IMR-90 (cell line): ENCODE measurements at regions not wholly inside any gene's neighbourhood (a gene's known extent, or its start where the extent isn't known, plus 50 kb on each side); places are given as distances from the start of the nearest gene placed in this dataset.

Source experiments
- ATAC-seq: fragments of 200-7000 bp; cut with Tn5 transposase; 2 replicates; pipeline ENCODE4 v1.9.1; 2020; ENCODE audit warnings: low read depth, mild to moderate bottlenecking, moderate library complexity
- BruUV-seq: library from RNA; stranded (reverse); fragments of 400-500 nt; replicated peaks from 2 replicates; lab custom pipeline; 2021; lab: Mats Ljungman, UMichigan
- CTCF ChIA-PET: fragments of 300-600 bp; formaldehyde crosslinking; extraction: SDS; loops from one replicate; lab custom pipeline; 2021; ENCODE audit warnings: antibody characterized with exemption; lab: Yijun Ruan, JAX
- POLR2A ChIA-PET: fragments of 300-600 bp; sonication (Branson Sonifier 250); formaldehyde crosslinking; loops from one replicate; lab custom pipeline; 2022; ENCODE audit warnings: antibody characterized with exemption; ENCODE audit not compliant: unreplicated experiment; lab: Charles Lee
- DNase-seq: peaks from one replicate; pipeline ENCODE4 v3.0.0; 2013
- H2AFZ ChIP-seq: replicated peaks from 2 replicates; pipeline ENCODE3; 2013; ENCODE audit warnings: low read length, mild to moderate bottlenecking; ENCODE audit not compliant: poor library complexity
- H2AK5ac ChIP-seq: 2 replicates; pipeline ENCODE4 v1.6.1; 2013; ENCODE audit warnings: low read depth, low read length, inconsistent platforms
- H2AK9ac ChIP-seq: replicated peaks from 2 replicates; pipeline ENCODE3; 2013; ENCODE audit warnings: mild to moderate bottlenecking, low read depth, low read length, moderate library complexity; ENCODE audit not compliant: poor library complexity
- H2BK120ac ChIP-seq: 2 replicates; pipeline ENCODE4 v1.6.1; 2013; ENCODE audit warnings: low read depth, low read length, inconsistent platforms
- H2BK15ac ChIP-seq: 3 replicates; pipeline ENCODE4 v1.6.1; 2013; ENCODE audit warnings: low read depth, low read length, inconsistent platforms
- H2BK20ac ChIP-seq: 2 replicates; pipeline ENCODE4 v1.6.1; 2013; ENCODE audit warnings: low read depth, mild to moderate bottlenecking, inconsistent platforms, low read length, moderate library complexity
- H2BK5ac ChIP-seq: 2 replicates; pipeline ENCODE4 v1.6.1; 2013; ENCODE audit warnings: mild to moderate bottlenecking, low read depth, low read length, inconsistent platforms; ENCODE audit not compliant: poor library complexity, severe bottlenecking
- H3K14ac ChIP-seq: replicated peaks from 2 replicates; pipeline ENCODE4 v1.6.1; 2013; ENCODE audit warnings: low read depth, low read length, inconsistent platforms
- H3K18ac ChIP-seq: 2 replicates; pipeline ENCODE4 v1.6.1; 2013; ENCODE audit warnings: low read depth, low read length, control low read depth
- H3K23ac ChIP-seq: 2 replicates; pipeline ENCODE4 v1.6.1; 2013; ENCODE audit warnings: low read depth, low read length, inconsistent platforms
- H3K27ac ChIP-seq: 2 replicates; pipeline ENCODE4 v1.5.1; 2013; ENCODE audit warnings: mild to moderate bottlenecking, control low read depth, low read length; ENCODE audit not compliant: insufficient read depth
- H3K27me3 ChIP-seq: 2 replicates; pipeline ENCODE4 v1.6.1; 2013; ENCODE audit warnings: low read length; ENCODE audit not compliant: control insufficient read depth, insufficient read depth
- H3K36me3 ChIP-seq: 2 replicates; pipeline ENCODE4 v1.6.1; 2013; ENCODE audit warnings: low read length, mixed read lengths; ENCODE audit not compliant: control insufficient read depth, insufficient read depth
- H3K4ac ChIP-seq: 2 replicates; pipeline ENCODE4 v1.6.1; 2013; ENCODE audit warnings: low read depth, low read length, inconsistent platforms
- H3K4me1 ChIP-seq: 2 replicates; pipeline ENCODE4 v1.6.1; 2013; ENCODE audit warnings: low read length, mixed read lengths; ENCODE audit not compliant: control insufficient read depth, insufficient read depth
- H3K4me2 ChIP-seq: 2 replicates; pipeline ENCODE4 v1.6.1; 2013; ENCODE audit warnings: low read depth, mild to moderate bottlenecking, control low read depth, low read length, moderate library complexity
- H3K4me3 ChIP-seq: 2 replicates; pipeline ENCODE4 v1.5.1; 2013; ENCODE audit warnings: low read depth, mild to moderate bottlenecking, control low read depth, low read length, moderate library complexity; ENCODE audit not compliant: insufficient read depth
- H3K56ac ChIP-seq: 2 replicates; pipeline ENCODE4 v1.6.1; 2013; ENCODE audit warnings: low read length, inconsistent platforms; ENCODE audit not compliant: insufficient read depth; ENCODE audit errors: extremely low read depth
- H3K79me1 ChIP-seq, 2 experiments: 2 replicates each; pipeline ENCODE4 v1.6.1; 2013; ENCODE audit warnings: low read length in 2 of 2, inconsistent platforms in 1 of 2, low read depth in 1 of 2
- H3K9ac ChIP-seq: 2 replicates; pipeline ENCODE4 v1.6.1; 2013; ENCODE audit warnings: low read depth, low read length, control low read depth
- H3K9me1 ChIP-seq: 2 replicates; pipeline ENCODE4 v1.6.1; 2013; ENCODE audit warnings: low read length, inconsistent platforms; ENCODE audit not compliant: insufficient read depth
- H3K9me3 ChIP-seq: 2 replicates; pipeline ENCODE4 v1.6.1; 2013; ENCODE audit warnings: low read length; ENCODE audit not compliant: control insufficient read depth, insufficient read depth
- H4K20me1 ChIP-seq: 2 replicates; pipeline ENCODE4 v1.6.1; 2013; ENCODE audit warnings: low read length, inconsistent platforms; ENCODE audit not compliant: insufficient read depth
- H4K5ac ChIP-seq: 2 replicates; pipeline ENCODE4 v1.6.1; 2013; ENCODE audit warnings: mild to moderate bottlenecking, low read depth, low read length, control low read depth
- H4K8ac ChIP-seq, 2 experiments: 2 replicates each; pipeline ENCODE4 v1.6.1; 2013; ENCODE audit warnings: low read depth in 2 of 2, low read length in 2 of 2, control low read depth in 1 of 2, inconsistent platforms in 1 of 2
- H4K91ac ChIP-seq: 2 replicates; pipeline ENCODE4 v1.6.1; 2013; ENCODE audit warnings: low read depth, low read length, inconsistent platforms; ENCODE audit not compliant: insufficient read depth
- MAFK ChIP-seq: IDR thresholded peaks from 2 replicates; pipeline ENCODE4 v1.6.1; 2012; ENCODE audit warnings: low read depth, low read length, improper control_type of control experiment
- NFE2L2 ChIP-seq: fragments of 150-350 bp; IDR thresholded peaks from 2 replicates; pipeline ENCODE4 v1.6.1; 2016; ENCODE audit warnings: low read depth, mild to moderate bottlenecking, low read length
- RAD21 ChIP-seq: IDR thresholded peaks from 2 replicates; pipeline ENCODE4 v1.6.1; 2012; ENCODE audit warnings: low read length, improper control_type of control experiment
- RCOR1 ChIP-seq: IDR thresholded peaks from 2 replicates; pipeline ENCODE4 v1.6.1; 2012; ENCODE audit warnings: mild to moderate bottlenecking, low read length, improper control_type of control experiment; ENCODE audit not compliant: insufficient replicate concordance
- RFX5 ChIP-seq: IDR thresholded peaks from 2 replicates; pipeline ENCODE4 v1.8.0; 2012; ENCODE audit warnings: low read depth, mild to moderate bottlenecking, low read length, moderate library complexity
- SMC3 ChIP-seq: fragments of 150-350 bp; IDR thresholded peaks from 2 replicates; pipeline ENCODE4 v1.6.1; 2016; ENCODE audit warnings: low read depth, mild to moderate bottlenecking, antibody characterized with exemption, low read length, moderate library complexity
- WGBS, 2 experiments: methylation state at CpG; one replicate each; pipeline versions ENCODE4 v1.1.5 to v1.1.7; 2013; ENCODE audit warnings: missing lambda C conversion rate in 2 of 2; ENCODE audit not compliant: insufficient read length in 1 of 2; ENCODE audit errors: extremely low coverage in 2 of 2; 5-methylcytosine and 5-hydroxymethylcytosine counted together
- dilution Hi-C: fragments of 300-500 bp; cut with HindIII; formaldehyde crosslinking; loops from one replicate; pipeline ENCODE4 v1.14.3; 2018; ENCODE audit warnings: low sequenced_read_pairs; ENCODE audit not compliant: unreplicated experiment
- in situ Hi-C: fragments of 300-500 bp; cut with MboI; formaldehyde crosslinking; loops from 3 replicates; pipeline ENCODE4 v1.14.3; 2019; ENCODE audit warnings: low sequenced_read_pairs, inconsistent platforms, mixed read lengths
- intact Hi-C: fragments of 100-400 bp; cut with micrococcal nuclease; formaldehyde crosslinking; loops from 2 replicates; pipeline ENCODE4 v1.10.0; 2022
- TF ChIP-seq, protein P1 (sequence below): fragments of 150-350 bp; IDR thresholded peaks from 2 replicates; pipeline ENCODE4 v1.6.1; 2016; ENCODE audit warnings: low read depth, mild to moderate bottlenecking, low read length, moderate library complexity, borderline replicate concordance

- no peaks in the 10 kb centered on the region for H3K36me3 ChIP-seq
- H2BK120ac ChIP-seq, result no peak overlapping the region
- no peak for ATAC-seq
- H3K9me1 ChIP-seq, result no peaks in the 10 kb centered on the region; the same call in 1 of the 2 replicates
- H2AK9ac ChIP-seq, result no peak overlapping the region
- no peaks in the 10 kb centered on the region for H3K9me3 ChIP-seq
- H3K4me1 ChIP-seq, result no peaks in the 10 kb centered on the region
- H3K27ac ChIP-seq, result no peak overlapping the region
- POLR2A ChIA-PET, result no interaction called here
- H4K20me1 ChIP-seq, result no peaks in the 10 kb centered on the region
- no peak overlapping the region for H2BK5ac ChIP-seq
- no peak overlapping the region for H3K4me3 ChIP-seq
- no peak overlapping the region for H4K91ac ChIP-seq
- H4K5ac ChIP-seq, result no peak overlapping the region
- H2BK20ac ChIP-seq, result no peak overlapping the region
- in situ Hi-C loops (no loop called here), intact Hi-C loops (no loop called here), dilution Hi-C loops (no loop called here)
- no peak overlapping the region for H2AK5ac ChIP-seq
- H3K23ac ChIP-seq, result no peak overlapping the region
- H2BK15ac ChIP-seq, result no peak overlapping the region
- no TSS peak for BruUV-seq
- H2AFZ ChIP-seq, result no peak overlapping the region
- no peak overlapping the region for H3K4ac ChIP-seq
- no peak overlapping the region for H3K56ac ChIP-seq
- no peak overlapping the region for H3K9ac ChIP-seq
- no peak overlapping the region for H3K18ac ChIP-seq
- no peak overlapping the region for H4K8ac ChIP-seq
- no peak overlapping the region for H3K4me2 ChIP-seq
- no peak overlapping the region for H3K14ac ChIP-seq
- H3K79me1 ChIP-seq, result no peaks in the 10 kb centered on the region
- CTCF ChIA-PET, result no interaction called here
- H3K27me3 ChIP-seq, result no peaks in the 10 kb centered on the region; the same call in 1 of the 2 replicates
- DNase-seq, result no peak
- WGBS, 2 experiments, result no CpG with 5 or more reads among the region's 6 CpGs
- no peak for TF ChIP-seq MAFK
- TF ChIP-seq RFX5, result no peak
- no peak for TF ChIP-seq NFE2L2
- no peak for TF ChIP-seq RCOR1
- no peak for TF ChIP-seq RAD21
- TF ChIP-seq, protein P1, sequence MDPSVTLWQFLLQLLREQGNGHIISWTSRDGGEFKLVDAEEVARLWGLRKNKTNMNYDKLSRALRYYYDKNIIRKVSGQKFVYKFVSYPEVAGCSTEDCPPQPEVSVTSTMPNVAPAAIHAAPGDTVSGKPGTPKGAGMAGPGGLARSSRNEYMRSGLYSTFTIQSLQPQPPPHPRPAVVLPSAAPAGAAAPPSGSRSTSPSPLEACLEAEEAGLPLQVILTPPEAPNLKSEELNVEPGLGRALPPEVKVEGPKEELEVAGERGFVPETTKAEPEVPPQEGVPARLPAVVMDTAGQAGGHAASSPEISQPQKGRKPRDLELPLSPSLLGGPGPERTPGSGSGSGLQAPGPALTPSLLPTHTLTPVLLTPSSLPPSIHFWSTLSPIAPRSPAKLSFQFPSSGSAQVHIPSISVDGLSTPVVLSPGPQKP, result no peak
- TF ChIP-seq SMC3, result no peak
Observed at GRCh38 chr15:81849289-81849688, 196.5 kb downstream of the MEX3B start.
